Activated naive CD8-positive, alpha-beta T cell treated with anti-CD3 and anti-CD28 coated beads, Interleukin-2, amount 10 ng/mL, durations not matched to agents 7 days and 5 days (primary cell): ENCODE measurements at regions not wholly inside any gene's neighbourhood (a gene's known extent, or its start where the extent isn't known, plus 50 kb on each side); places are given as distances from the start of the nearest gene placed in this dataset.

Experiments used
- ATAC-seq: fragments of 150-1000 bp; cut with Tn5 transposase; one replicate; pipeline ENCODE4 v1.10.0; 2021; ENCODE audit warnings: low read depth, moderate library complexity
- POLR2A ChIA-PET: fragments of 350-600 bp; sonication (Branson Sonifier 250); formaldehyde crosslinking; loops from one replicate; lab custom pipeline; 2021; ENCODE audit warnings: antibody characterized with exemption; lab: Charles Lee
- DNase-seq: peaks from one replicate; pipeline ENCODE4 v3.0.0; 2021
- H3K27ac Mint-ChIP-seq: one replicate; pipeline ENCODE4 v1.8.0; 2022; ENCODE audit warnings: mild to moderate bottlenecking, mixed read lengths
- H3K27me3 Mint-ChIP-seq: one replicate; pipeline ENCODE4 v1.8.0; 2022; ENCODE audit warnings: mild to moderate bottlenecking, moderate library complexity, mixed read lengths
- H3K36me3 Mint-ChIP-seq: one replicate; pipeline ENCODE4 v1.8.0; 2021; ENCODE audit warnings: mild to moderate bottlenecking, mixed read lengths
- H3K4me1 Mint-ChIP-seq: one replicate; pipeline ENCODE4 v1.8.0; 2021; ENCODE audit warnings: mixed read lengths
- H3K4me3 Mint-ChIP-seq: one replicate; pipeline ENCODE4 v1.8.0; 2022; ENCODE audit warnings: mild to moderate bottlenecking, moderate library complexity, mixed read lengths
- H3K9me3 Mint-ChIP-seq: one replicate; pipeline ENCODE4 v1.8.0; 2021; ENCODE audit warnings: mixed read lengths

- no peak for ATAC-seq
- no peak for DNase-seq
- Mint-ChIP-seq H3K4me3 (no peak overlapping the region), H3K4me1 (no peaks in the 10 kb centered on the region), H3K9me3 (peaks cover 5% of the 10 kb centered on the region), H3K27me3 (no peaks in the 10 kb centered on the region), H3K36me3 (no peaks in the 10 kb centered on the region), H3K27ac (no peak overlapping the region)
- POLR2A ChIA-PET, result no interaction called here
These were observed 733.6 kb downstream of the EPHA3 start for GRCh38 chr3:89841041-89841440.

- peaks cover 4% of the 10 kb centered on the region for H3K9me3 Mint-ChIP-seq
- H3K4me3 Mint-ChIP-seq, result no peak overlapping the region
- DNase-seq (no peak), ATAC-seq (no peak)
- no peaks in the 10 kb centered on the region for H3K4me1 Mint-ChIP-seq
- POLR2A ChIA-PET, result no interaction called here
- no peaks in the 10 kb centered on the region for H3K36me3 Mint-ChIP-seq
- no peak overlapping the region for H3K27ac Mint-ChIP-seq
- H3K27me3 Mint-ChIP-seq, result no peaks in the 10 kb centered on the region
These were observed 737.6 kb downstream of the EPHA3 start for GRCh38 chr3:89845053-89845452.

GRCh38 chr3:89847955-89848354 is 740.5 kb downstream of the EPHA3 start:
- DNase-seq (no peak), ATAC-seq (no peak)
- peaks cover 2% of the 10 kb centered on the region for H3K9me3 Mint-ChIP-seq
- H3K27me3 Mint-ChIP-seq, result no peaks in the 10 kb centered on the region
- H3K4me3 Mint-ChIP-seq, result no peak overlapping the region
- no peak overlapping the region for H3K27ac Mint-ChIP-seq
- no peaks in the 10 kb centered on the region for H3K36me3 Mint-ChIP-seq
- POLR2A ChIA-PET, result no interaction called here
- no peaks in the 10 kb centered on the region for H3K4me1 Mint-ChIP-seq

- Mint-ChIP-seq H3K4me3 (no peak overlapping the region), H3K4me1 (no peaks in the 10 kb centered on the region), H3K27ac (no peak overlapping the region), H3K27me3 (no peaks in the 10 kb centered on the region), H3K9me3 (peaks cover 4% of the 10 kb centered on the region), H3K36me3 (no peaks in the 10 kb centered on the region)
- DNase-seq (no peak), ATAC-seq (no peak)
- POLR2A ChIA-PET, result no interaction called here
These were observed 744.7 kb downstream of the EPHA3 start for GRCh38 chr3:89851974-89852621.

- Mint-ChIP-seq H3K4me1 (no peaks in the 10 kb centered on the region), H3K27ac (no peak overlapping the region), H3K27me3 (no peaks in the 10 kb centered on the region), H3K9me3 (peaks cover 6% of the 10 kb centered on the region), H3K36me3 (no peaks in the 10 kb centered on the region), H3K4me3 (no peak overlapping the region)
- ATAC-seq (no peak), DNase-seq (no peak)
- POLR2A ChIA-PET, result no interaction called here
These were observed 752.3 kb downstream of the EPHA3 start for GRCh38 chr3:89859757-89860156.

GRCh38 chr3:89867286-89867685 is 759.9 kb downstream of the EPHA3 start:
- Mint-ChIP-seq H3K4me3 (no peak overlapping the region), H3K27me3 (no peaks in the 10 kb centered on the region), H3K9me3 (no peaks in the 10 kb centered on the region), H3K36me3 (no peaks in the 10 kb centered on the region), H3K27ac (no peak overlapping the region), H3K4me1 (no peaks in the 10 kb centered on the region)
- DNase-seq (no peak), ATAC-seq (no peak)
- POLR2A ChIA-PET, result no interaction called here

GRCh38 chr3:89876116-89876515 is 768.7 kb downstream of the EPHA3 start:
- ATAC-seq, result no peak
- Mint-ChIP-seq H3K9me3 (peaks cover 10% of the 10 kb centered on the region), H3K27me3 (no peaks in the 10 kb centered on the region), H3K4me1 (no peaks in the 10 kb centered on the region), H3K36me3 (no peaks in the 10 kb centered on the region), H3K4me3 (no peak overlapping the region), H3K27ac (no peak overlapping the region)
- POLR2A ChIA-PET, result no interaction called here
- no peak for DNase-seq

- H3K27ac Mint-ChIP-seq, result no peak overlapping the region
- H3K27me3 Mint-ChIP-seq, result no peaks in the 10 kb centered on the region
- POLR2A ChIA-PET, result no interaction called here
- no peak for ATAC-seq
- H3K36me3 Mint-ChIP-seq, result no peaks in the 10 kb centered on the region
- H3K9me3 Mint-ChIP-seq, result peaks cover 10% of the 10 kb centered on the region
- no peak for DNase-seq
- H3K4me1 Mint-ChIP-seq, result no peaks in the 10 kb centered on the region
- H3K4me3 Mint-ChIP-seq, result no peak overlapping the region
These were observed 769.8 kb downstream of the EPHA3 start for GRCh38 chr3:89877230-89877629.

GRCh38 chr3:89889386-89889785 is 782.0 kb downstream of the EPHA3 start:
- no peak for ATAC-seq
- Mint-ChIP-seq H3K27ac (no peak overlapping the region), H3K36me3 (no peaks in the 10 kb centered on the region), H3K4me3 (no peak overlapping the region), H3K27me3 (no peaks in the 10 kb centered on the region), H3K4me1 (no peaks in the 10 kb centered on the region), H3K9me3 (peaks cover 6% of the 10 kb centered on the region)
- POLR2A ChIA-PET, result no interaction called here
- no peak for DNase-seq

- H3K4me1 Mint-ChIP-seq, result no peaks in the 10 kb centered on the region
- DNase-seq (no peak), ATAC-seq (no peak)
- H3K27ac Mint-ChIP-seq, result no peak overlapping the region
- no peaks in the 10 kb centered on the region for H3K27me3 Mint-ChIP-seq
- H3K4me3 Mint-ChIP-seq, result no peak overlapping the region
- H3K9me3 Mint-ChIP-seq, result peaks cover 5% of the 10 kb centered on the region
- POLR2A ChIA-PET, result no interaction called here
- H3K36me3 Mint-ChIP-seq, result no peaks in the 10 kb centered on the region
These were observed 801.3 kb downstream of the EPHA3 start for GRCh38 chr3:89908711-89909213.

GRCh38 chr3:89912031-89912430 is 804.6 kb downstream of the EPHA3 start:
- Mint-ChIP-seq H3K36me3 (no peaks in the 10 kb centered on the region), H3K4me3 (no peak overlapping the region), H3K4me1 (no peaks in the 10 kb centered on the region), H3K9me3 (no peaks in the 10 kb centered on the region), H3K27me3 (no peaks in the 10 kb centered on the region), H3K27ac (no peak overlapping the region)
- DNase-seq (no peak), ATAC-seq (no peak)
- POLR2A ChIA-PET, result no interaction called here

- Mint-ChIP-seq H3K27ac (no peak overlapping the region), H3K36me3 (no peaks in the 10 kb centered on the region), H3K4me3 (no peak overlapping the region), H3K27me3 (no peaks in the 10 kb centered on the region), H3K4me1 (no peaks in the 10 kb centered on the region), H3K9me3 (no peaks in the 10 kb centered on the region)
- POLR2A ChIA-PET, result no interaction called here
- ATAC-seq (no peak), DNase-seq (no peak)
These were observed 816.6 kb downstream of the EPHA3 start for GRCh38 chr3:89923921-89924610.

- H3K4me3 Mint-ChIP-seq, result no peak overlapping the region
- no peaks in the 10 kb centered on the region for H3K36me3 Mint-ChIP-seq
- POLR2A ChIA-PET, result no interaction called here
- ATAC-seq (no peak), DNase-seq (no peak)
- no peaks in the 10 kb centered on the region for H3K9me3 Mint-ChIP-seq
- H3K4me1 Mint-ChIP-seq, result no peaks in the 10 kb centered on the region
- no peak overlapping the region for H3K27ac Mint-ChIP-seq
- H3K27me3 Mint-ChIP-seq, result no peaks in the 10 kb centered on the region
These were observed 818.6 kb downstream of the EPHA3 start for GRCh38 chr3:89925976-89926375.

GRCh38 chr3:89932882-89933281 is 825.5 kb downstream of the EPHA3 start:
- Mint-ChIP-seq H3K27ac (no peak overlapping the region), H3K9me3 (peaks cover 3% of the 10 kb centered on the region), H3K4me3 (no peak overlapping the region), H3K4me1 (no peaks in the 10 kb centered on the region), H3K27me3 (no peaks in the 10 kb centered on the region), H3K36me3 (no peaks in the 10 kb centered on the region)
- DNase-seq (no peak), ATAC-seq (no peak)
- POLR2A ChIA-PET, result no interaction called here
